Panc1 (cell line): ENCODE measurements at regions not wholly inside any gene's neighbourhood (a gene's known extent, or its start where the extent isn't known, plus 50 kb on each side); places are given as distances from the start of the nearest gene placed in this dataset.
"Not testable (repeated sequence)": the region's sequence is repeated elsewhere in the genome, so short reads cannot be mapped to it uniquely, and the experiment has no call there.

ENCODE experiments used
- POLR2AphosphoS5 ChIP-seq: IDR thresholded peaks from 2 replicates; pipeline ENCODE4 v1.6.1; 2012; ENCODE audit warnings: mild to moderate bottlenecking, low read depth, low read length, moderate library complexity
- REST ChIP-seq, 2 experiments: IDR thresholded peaks; 2 replicates each; pipeline ENCODE4 v1.6.1; 2011 to 2012; ENCODE audit warnings: low read depth in 2 of 2, control low read depth in 1 of 2, low read length in 1 of 2, mild to moderate bottlenecking in 1 of 2, moderate library complexity in 1 of 2; ENCODE audit not compliant: insufficient read depth in 1 of 2
- TCF7L2 ChIP-seq: IDR thresholded peaks from 2 replicates; pipeline ENCODE4 v1.6.1; 2011; ENCODE audit warnings: mild to moderate bottlenecking, low read depth, low read length, inconsistent platforms
- TF ChIP-seq, protein P1 (sequence below): fragments of 450-650 bp; IDR thresholded peaks from 2 replicates; pipeline ENCODE4 v1.5.1; 2017; ENCODE audit warnings: mild to moderate bottlenecking

DNA sequence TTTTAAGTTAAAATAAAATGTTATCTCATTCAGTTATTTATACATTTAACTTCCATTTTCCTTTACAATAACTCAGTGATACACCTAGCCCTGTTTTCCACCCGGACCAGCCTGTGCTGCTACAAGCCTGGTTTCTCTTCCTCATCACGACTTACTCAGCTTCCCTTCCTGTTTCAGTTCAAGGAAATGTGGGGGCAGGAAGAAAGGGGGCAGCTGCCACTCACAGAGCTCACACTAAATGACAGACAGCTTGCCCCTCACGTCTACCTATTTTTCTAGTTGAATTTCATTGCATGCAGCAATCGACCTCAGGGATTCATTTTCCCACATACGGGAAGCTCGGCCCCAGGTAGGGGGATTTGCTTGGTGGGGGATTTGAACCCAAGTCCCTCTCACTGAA, 442.6 kb downstream of the TMEM121 start:
- TF ChIP-seq TCF7L2; REST (IDR thresholded peaks at IDR 0.05; ENCODE audit: insufficient read depth in 1 of 2, low read depth in 2 of 2, low read length in 1 of 2); POLR2AphosphoS5: not testable (repeated sequence)
- TF ChIP-seq, protein P1, sequence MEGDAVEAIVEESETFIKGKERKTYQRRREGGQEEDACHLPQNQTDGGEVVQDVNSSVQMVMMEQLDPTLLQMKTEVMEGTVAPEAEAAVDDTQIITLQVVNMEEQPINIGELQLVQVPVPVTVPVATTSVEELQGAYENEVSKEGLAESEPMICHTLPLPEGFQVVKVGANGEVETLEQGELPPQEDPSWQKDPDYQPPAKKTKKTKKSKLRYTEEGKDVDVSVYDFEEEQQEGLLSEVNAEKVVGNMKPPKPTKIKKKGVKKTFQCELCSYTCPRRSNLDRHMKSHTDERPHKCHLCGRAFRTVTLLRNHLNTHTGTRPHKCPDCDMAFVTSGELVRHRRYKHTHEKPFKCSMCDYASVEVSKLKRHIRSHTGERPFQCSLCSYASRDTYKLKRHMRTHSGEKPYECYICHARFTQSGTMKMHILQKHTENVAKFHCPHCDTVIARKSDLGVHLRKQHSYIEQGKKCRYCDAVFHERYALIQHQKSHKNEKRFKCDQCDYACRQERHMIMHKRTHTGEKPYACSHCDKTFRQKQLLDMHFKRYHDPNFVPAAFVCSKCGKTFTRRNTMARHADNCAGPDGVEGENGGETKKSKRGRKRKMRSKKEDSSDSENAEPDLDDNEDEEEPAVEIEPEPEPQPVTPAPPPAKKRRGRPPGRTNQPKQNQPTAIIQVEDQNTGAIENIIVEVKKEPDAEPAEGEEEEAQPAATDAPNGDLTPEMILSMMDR = not testable (repeated sequence)
